CD4-positive, alpha-beta T cell (primary cell): ENCODE measurements at regions not wholly inside any gene's neighbourhood (a gene's known extent, or its start where the extent isn't known, plus 50 kb on each side); places are given as distances from the start of the nearest gene placed in this dataset.

Experiments used
- ATAC-seq: fragments of 200-7000 bp; cut with Tn5 transposase; one replicate; pipeline ENCODE4 v1.10.0; 2022; ENCODE audit warnings: mild to moderate bottlenecking; ENCODE audit not compliant: poor library complexity
- CTCF ChIA-PET: fragments of 350-600 bp; sonication (Branson Sonifier 250); formaldehyde crosslinking; loops from one replicate; lab custom pipeline; 2021; ENCODE audit warnings: antibody characterized with exemption, inconsistent platforms; lab: Charles Lee
- POLR2A ChIA-PET: fragments of 350-600 bp; sonication (Branson Sonifier 250); formaldehyde crosslinking; loops from one replicate; lab custom pipeline; 2021; ENCODE audit warnings: antibody characterized with exemption, inconsistent platforms; lab: Charles Lee
- DNase-seq, 14 experiments: peaks; one replicate each; pipeline ENCODE4 v3.0.0-alpha.2; 2013 to 2020; ENCODE audit warnings: mixed read lengths in 2 of 14
- H3K27ac ChIP-seq, 2 donors: one replicate each; pipeline versions ENCODE4 v1.5.1 to v1.7.0; 2013; ENCODE audit warnings: low read length in 2 of 2, low read depth in 1 of 2, mild to moderate bottlenecking in 1 of 2
- H3K27me3 ChIP-seq, 2 experiments: 1 replicate in 1 of 2; 2 replicates in 1 of 2; pipeline versions ENCODE4 v1.6.1 to v1.7.0; 2013; ENCODE audit warnings: low read length in 2 of 2, control low read depth in 1 of 2, mild to moderate bottlenecking in 1 of 2, moderate library complexity in 1 of 2; ENCODE audit not compliant: insufficient read depth in 2 of 2, control insufficient read depth in 1 of 2
- H3K36me3 ChIP-seq: one replicate; pipeline ENCODE4 v1.6.1; 2013; ENCODE audit warnings: low read length, control low read depth; ENCODE audit not compliant: insufficient read depth
- H3K4me1 ChIP-seq: one replicate; pipeline ENCODE4 v1.6.1; 2013; ENCODE audit warnings: low read length, control low read depth; ENCODE audit not compliant: insufficient read depth
- H3K4me3 ChIP-seq: one replicate; pipeline ENCODE4 v1.5.1; 2013; ENCODE audit warnings: mild to moderate bottlenecking, low read length, moderate library complexity
- H3K9me3 ChIP-seq, 2 experiments: 1 replicate in 1 of 2; 2 replicates in 1 of 2; pipeline versions ENCODE4 v1.6.1 to v1.7.0; 2013; ENCODE audit warnings: low read length in 2 of 2, mild to moderate bottlenecking in 2 of 2, control low read depth in 1 of 2, moderate library complexity in 1 of 2; ENCODE audit not compliant: control insufficient read depth in 1 of 2, insufficient read depth in 1 of 2
- H3K27ac Mint-ChIP-seq: one replicate; pipeline ENCODE4 v1.8.0; 2020; ENCODE audit warnings: mixed read lengths
- H3K27me3 Mint-ChIP-seq: one replicate; pipeline ENCODE4 v1.8.0; 2021; ENCODE audit warnings: mixed read lengths
- H3K36me3 Mint-ChIP-seq: one replicate; pipeline ENCODE4 v1.8.0; 2021; ENCODE audit warnings: low read depth, mixed read lengths
- H3K4me1 Mint-ChIP-seq: one replicate; pipeline ENCODE4 v1.8.0; 2021; ENCODE audit warnings: low read depth, mixed read lengths
- H3K4me3 Mint-ChIP-seq: one replicate; pipeline ENCODE4 v1.8.0; 2020; ENCODE audit warnings: mild to moderate bottlenecking, mixed read lengths
- H3K9me3 Mint-ChIP-seq: one replicate; pipeline ENCODE4 v1.8.0; 2020; ENCODE audit warnings: mixed read lengths
- intact Hi-C, 2 experiments: fragments of 100-400 bp; cut with DNase I in 1 of 2; cut with micrococcal nuclease in 1 of 2; formaldehyde crosslinking; loops; one replicate each; pipeline versions ENCODE4 v1.15.1 to v1.9.0; 2023 to 2025; cut with DNase I, micrococcal nuclease
- TF ChIP-seq, protein P1 (sequence below): fragments of 200-600 bp; IDR thresholded peaks from one replicate; pipeline ENCODE4 v1.8.0; 2022; ENCODE audit warnings: antibody characterized with exemption, mild to moderate bottlenecking

- H3K9me3 ChIP-seq, result no peaks in the 10 kb centered on the region
- ATAC-seq (no peak), DNase-seq (no peak)
- H3K27me3 ChIP-seq, result no peaks in the 10 kb centered on the region
- H3K27ac Mint-ChIP-seq, result no peak overlapping the region
- CTCF ChIA-PET, result interaction anchor here (0.7 to 1.0 kb wide), 2 partner anchors 14 to 22 kb away, joined by 3 to 4 read pairs; no protein-coding TSS in a partner anchor
- H3K36me3 ChIP-seq, result no peaks in the 10 kb centered on the region
- no peaks in the 10 kb centered on the region for H3K27me3 Mint-ChIP-seq
- intact Hi-C loops, result no loop called here
- no peak overlapping the region for H3K4me3 ChIP-seq
- peaks cover 27% of the 10 kb centered on the region for H3K4me1 Mint-ChIP-seq
- H3K4me3 Mint-ChIP-seq, result no peak overlapping the region
- H3K4me1 ChIP-seq, result peaks cover 8% of the 10 kb centered on the region
- H3K36me3 Mint-ChIP-seq, result no peaks in the 10 kb centered on the region
- POLR2A ChIA-PET, result interaction anchor here (1.6 kb wide), 1 partner anchor 147 kb away, joined by 7 read pairs; the partner anchor contains the start of gene KLF6
- no peaks in the 10 kb centered on the region for H3K9me3 Mint-ChIP-seq
- TF ChIP-seq, protein P1, sequence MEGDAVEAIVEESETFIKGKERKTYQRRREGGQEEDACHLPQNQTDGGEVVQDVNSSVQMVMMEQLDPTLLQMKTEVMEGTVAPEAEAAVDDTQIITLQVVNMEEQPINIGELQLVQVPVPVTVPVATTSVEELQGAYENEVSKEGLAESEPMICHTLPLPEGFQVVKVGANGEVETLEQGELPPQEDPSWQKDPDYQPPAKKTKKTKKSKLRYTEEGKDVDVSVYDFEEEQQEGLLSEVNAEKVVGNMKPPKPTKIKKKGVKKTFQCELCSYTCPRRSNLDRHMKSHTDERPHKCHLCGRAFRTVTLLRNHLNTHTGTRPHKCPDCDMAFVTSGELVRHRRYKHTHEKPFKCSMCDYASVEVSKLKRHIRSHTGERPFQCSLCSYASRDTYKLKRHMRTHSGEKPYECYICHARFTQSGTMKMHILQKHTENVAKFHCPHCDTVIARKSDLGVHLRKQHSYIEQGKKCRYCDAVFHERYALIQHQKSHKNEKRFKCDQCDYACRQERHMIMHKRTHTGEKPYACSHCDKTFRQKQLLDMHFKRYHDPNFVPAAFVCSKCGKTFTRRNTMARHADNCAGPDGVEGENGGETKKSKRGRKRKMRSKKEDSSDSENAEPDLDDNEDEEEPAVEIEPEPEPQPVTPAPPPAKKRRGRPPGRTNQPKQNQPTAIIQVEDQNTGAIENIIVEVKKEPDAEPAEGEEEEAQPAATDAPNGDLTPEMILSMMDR, result no peak
- H3K27ac ChIP-seq, result no peak overlapping the region
These were observed 147.8 kb upstream of the KLF6 start for GRCh38 chr10:3932597-3933375.

DNA sequence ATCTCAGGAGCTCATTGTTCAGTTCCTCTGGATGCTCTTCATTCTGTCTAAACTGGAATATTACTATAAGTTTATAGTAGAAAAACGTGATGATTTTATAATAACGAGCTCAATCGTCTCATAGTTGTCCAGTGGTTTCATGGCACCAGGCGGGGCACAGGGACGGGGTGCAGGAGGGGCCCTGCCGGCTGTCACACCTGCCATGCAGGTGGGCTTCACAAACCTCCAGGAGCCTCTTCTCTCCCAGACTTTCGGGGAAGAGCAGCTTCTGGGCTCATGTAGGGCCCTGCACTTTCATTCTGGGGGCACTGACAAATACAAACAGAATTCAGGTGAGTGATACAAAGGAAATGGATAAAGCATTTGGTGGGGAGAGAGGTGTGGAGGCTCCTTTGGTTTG is 146.9 kb upstream of the KLF6 start:
- Histone ChIP-seq H3K4me1 (peaks cover 8% of the 10 kb centered on the region), H3K27me3 (no peaks in the 10 kb centered on the region), H3K4me3 (no peak overlapping the region), H3K27ac (no peak overlapping the region), H3K9me3 (no peaks in the 10 kb centered on the region), H3K36me3 (no peaks in the 10 kb centered on the region)
- Mint-ChIP-seq H3K27me3 (no peaks in the 10 kb centered on the region), H3K36me3 (no peaks in the 10 kb centered on the region), H3K27ac (no peak overlapping the region), H3K4me3 (no peak overlapping the region), H3K4me1 (peaks cover 27% of the 10 kb centered on the region), H3K9me3 (no peaks in the 10 kb centered on the region)
- ChIA-PET CTCF (interaction anchor here (1.0 kb wide), 1 partner anchor 16 kb away, joined by 3 read pairs; no protein-coding TSS in a partner anchor), POLR2A (interaction anchor here (1.0 kb wide), 1 partner anchor 147 kb away, joined by 4 read pairs; the partner anchor contains the start of gene KLF6)
- intact Hi-C loops, result no loop called here
- ATAC-seq (no peak), DNase-seq (no peak)
- TF ChIP-seq, protein P1, result no peak

GRCh38 chr10:3931224-3931623 is 146.2 kb upstream of the KLF6 start:
- Mint-ChIP-seq H3K4me1 (peaks cover 27% of the 10 kb centered on the region), H3K27ac (no peak overlapping the region), H3K4me3 (no peak overlapping the region), H3K9me3 (no peaks in the 10 kb centered on the region), H3K36me3 (no peaks in the 10 kb centered on the region), H3K27me3 (no peaks in the 10 kb centered on the region)
- Histone ChIP-seq H3K36me3 (no peaks in the 10 kb centered on the region), H3K4me1 (peaks cover 8% of the 10 kb centered on the region), H3K9me3 (no peaks in the 10 kb centered on the region), H3K4me3 (no peak overlapping the region), H3K27me3 (no peaks in the 10 kb centered on the region), H3K27ac (no peak overlapping the region)
- intact Hi-C loops, result no loop called here
- no peak for DNase-seq
- POLR2A ChIA-PET, result interaction anchor here (1.0 kb wide), 1 partner anchor 146 kb away, joined by 4 read pairs; the partner anchor contains the start of gene KLF6
- CTCF ChIA-PET, result interaction anchor here (1.0 kb wide), 1 partner anchor 16 kb away, joined by 3 read pairs; no protein-coding TSS in a partner anchor
- no peak for ATAC-seq
- TF ChIP-seq, protein P1, result no peak
